ENCODE measurements at regions not wholly inside any gene's neighbourhood (a gene's known extent, or its start where the extent isn't known, plus 50 kb on each side); places are given as distances from the start of the nearest gene placed in this dataset.

- H3K9ac ChIP-seq (ENCODE audit: low read length): no peak overlapping the region
- H3K27ac ChIP-seq (ENCODE audit: low read depth, low read length): no peak overlapping the region
- no peak overlapping the region for H3K4me3 ChIP-seq (ENCODE audit: low read depth in 1 of 2, low read length in 2 of 2)
- H3K4me1 ChIP-seq (ENCODE audit: insufficient read depth, low read length): peaks cover 19% of the 10 kb centered on the region
- H3K9me3 ChIP-seq (ENCODE audit: low read length): no peaks in the 10 kb centered on the region
- no peaks in the 10 kb centered on the region for H3K36me3 ChIP-seq (ENCODE audit: insufficient read depth, low read length)
- no peaks in the 10 kb centered on the region for H3K27me3 ChIP-seq (ENCODE audit: control insufficient read depth in 1 of 2, insufficient read depth in 2 of 2, low read length in 2 of 2)
Measured at GRCh38 chr9:13487071-13487470, 207.6 kb upstream of the MPDZ start.

GRCh38 chr9:13485068-13485596 lies 205.6 kb upstream of the MPDZ start:
- no peaks in the 10 kb centered on the region for H3K27me3 ChIP-seq (ENCODE audit: control insufficient read depth in 1 of 2, insufficient read depth in 2 of 2, low read length in 2 of 2)
- H3K27ac ChIP-seq (ENCODE audit: low read depth, low read length): peak overlapping the region; percentile 46
- H3K9me3 ChIP-seq (ENCODE audit: low read length): no peaks in the 10 kb centered on the region
- no peaks in the 10 kb centered on the region for H3K36me3 ChIP-seq (ENCODE audit: insufficient read depth, low read length)
- no peak overlapping the region for H3K4me3 ChIP-seq (ENCODE audit: low read depth in 1 of 2, low read length in 2 of 2)
- H3K9ac ChIP-seq (ENCODE audit: low read length): no peak overlapping the region
- H3K4me1 ChIP-seq (ENCODE audit: insufficient read depth, low read length): peaks cover 19% of the 10 kb centered on the region

GRCh38 chr9:13484186-13484585 lies 204.7 kb upstream of the MPDZ start:
- Histone ChIP-seq H3K4me1 (ENCODE audit: insufficient read depth, low read length) (peaks cover 19% of the 10 kb centered on the region), H3K27ac (ENCODE audit: low read depth, low read length) (no peak overlapping the region), H3K27me3 (ENCODE audit: control insufficient read depth in 1 of 2, insufficient read depth in 2 of 2, low read length in 2 of 2) (no peaks in the 10 kb centered on the region), H3K9ac (ENCODE audit: low read length) (no peak overlapping the region), H3K4me3 (ENCODE audit: low read depth in 1 of 2, low read length in 2 of 2) (no peak overlapping the region), H3K36me3 (ENCODE audit: insufficient read depth, low read length) (no peaks in the 10 kb centered on the region), H3K9me3 (ENCODE audit: low read length) (no peaks in the 10 kb centered on the region)

GRCh38 chr9:13481274-13481673 lies 201.8 kb upstream of the MPDZ start:
- Histone ChIP-seq H3K4me3 (ENCODE audit: low read depth in 1 of 2, low read length in 2 of 2) (no peak overlapping the region), H3K27me3 (ENCODE audit: control insufficient read depth in 1 of 2, insufficient read depth in 2 of 2, low read length in 2 of 2) (no peaks in the 10 kb centered on the region), H3K27ac (ENCODE audit: low read depth, low read length) (no peak overlapping the region), H3K9ac (ENCODE audit: low read length) (no peak overlapping the region), H3K9me3 (ENCODE audit: low read length) (no peaks in the 10 kb centered on the region), H3K36me3 (ENCODE audit: insufficient read depth, low read length) (no peaks in the 10 kb centered on the region), H3K4me1 (ENCODE audit: insufficient read depth, low read length) (peaks cover 19% of the 10 kb centered on the region)

- Histone ChIP-seq H3K27ac (ENCODE audit: low read depth, low read length) (no peak overlapping the region), H3K27me3 (ENCODE audit: control insufficient read depth in 1 of 2, insufficient read depth in 2 of 2, low read length in 2 of 2) (no peaks in the 10 kb centered on the region), H3K9me3 (ENCODE audit: low read length) (no peaks in the 10 kb centered on the region), H3K4me1 (ENCODE audit: insufficient read depth, low read length) (peaks cover 19% of the 10 kb centered on the region), H3K36me3 (ENCODE audit: insufficient read depth, low read length) (no peaks in the 10 kb centered on the region), H3K9ac (ENCODE audit: low read length) (no peak overlapping the region), H3K4me3 (ENCODE audit: low read depth in 1 of 2, low read length in 2 of 2) (no peak overlapping the region)
Measured at GRCh38 chr9:13480693-13481092, 201.2 kb upstream of the MPDZ start.

- no peak overlapping the region for H3K27ac ChIP-seq (ENCODE audit: low read depth, low read length)
- H3K4me3 ChIP-seq (ENCODE audit: low read depth in 1 of 2, low read length in 2 of 2): no peak overlapping the region
- H3K4me1 ChIP-seq (ENCODE audit: insufficient read depth, low read length): peaks cover 4% of the 10 kb centered on the region
- no peaks in the 10 kb centered on the region for H3K36me3 ChIP-seq (ENCODE audit: insufficient read depth, low read length)
- no peaks in the 10 kb centered on the region for H3K27me3 ChIP-seq (ENCODE audit: control insufficient read depth in 1 of 2, insufficient read depth in 2 of 2, low read length in 2 of 2)
- no peaks in the 10 kb centered on the region for H3K9me3 ChIP-seq (ENCODE audit: low read length)
- H3K9ac ChIP-seq (ENCODE audit: low read length): no peak overlapping the region
Measured at GRCh38 chr9:13479096-13479495, 199.6 kb upstream of the MPDZ start.

- Histone ChIP-seq H3K4me3 (ENCODE audit: low read depth in 1 of 2, low read length in 2 of 2) (no peak overlapping the region), H3K9ac (ENCODE audit: low read length) (no peak overlapping the region), H3K4me1 (ENCODE audit: insufficient read depth, low read length) (no peaks in the 10 kb centered on the region), H3K27ac (ENCODE audit: low read depth, low read length) (no peak overlapping the region), H3K9me3 (ENCODE audit: low read length) (no peaks in the 10 kb centered on the region), H3K27me3 (ENCODE audit: control insufficient read depth in 1 of 2, insufficient read depth in 2 of 2, low read length in 2 of 2) (no peaks in the 10 kb centered on the region), H3K36me3 (ENCODE audit: insufficient read depth, low read length) (no peaks in the 10 kb centered on the region)
Measured at GRCh38 chr9:13478639-13479038, 199.1 kb upstream of the MPDZ start.

- Histone ChIP-seq H3K4me1 (ENCODE audit: insufficient read depth, low read length) (no peaks in the 10 kb centered on the region), H3K27ac (ENCODE audit: low read depth, low read length) (no peak overlapping the region), H3K36me3 (ENCODE audit: insufficient read depth, low read length) (no peaks in the 10 kb centered on the region), H3K27me3 (ENCODE audit: control insufficient read depth in 1 of 2, insufficient read depth in 2 of 2, low read length in 2 of 2) (no peaks in the 10 kb centered on the region), H3K9ac (ENCODE audit: low read length) (no peak overlapping the region), H3K4me3 (ENCODE audit: low read depth in 1 of 2, low read length in 2 of 2) (no peak overlapping the region), H3K9me3 (ENCODE audit: low read length) (no peaks in the 10 kb centered on the region)
Measured at GRCh38 chr9:13478160-13478559, 198.7 kb upstream of the MPDZ start.

- Histone ChIP-seq H3K4me3 (ENCODE audit: low read depth in 1 of 2, low read length in 2 of 2) (no peak overlapping the region), H3K9me3 (ENCODE audit: low read length) (no peaks in the 10 kb centered on the region), H3K9ac (ENCODE audit: low read length) (no peak overlapping the region), H3K27me3 (ENCODE audit: control insufficient read depth in 1 of 2, insufficient read depth in 2 of 2, low read length in 2 of 2) (no peaks in the 10 kb centered on the region), H3K27ac (ENCODE audit: low read depth, low read length) (no peak overlapping the region), H3K4me1 (ENCODE audit: insufficient read depth, low read length) (no peaks in the 10 kb centered on the region), H3K36me3 (ENCODE audit: insufficient read depth, low read length) (no peaks in the 10 kb centered on the region)
Measured at GRCh38 chr9:13470836-13471235, 191.3 kb upstream of the MPDZ start.

GRCh38 chr9:13467157-13467556 lies 187.7 kb upstream of the MPDZ start:
- H3K27me3 ChIP-seq (ENCODE audit: control insufficient read depth in 1 of 2, insufficient read depth in 2 of 2, low read length in 2 of 2): no peaks in the 10 kb centered on the region
- H3K9ac ChIP-seq (ENCODE audit: low read length): no peak overlapping the region
- no peak overlapping the region for H3K4me3 ChIP-seq (ENCODE audit: low read depth in 1 of 2, low read length in 2 of 2)
- no peaks in the 10 kb centered on the region for H3K4me1 ChIP-seq (ENCODE audit: insufficient read depth, low read length)
- no peaks in the 10 kb centered on the region for H3K36me3 ChIP-seq (ENCODE audit: insufficient read depth, low read length)
- no peaks in the 10 kb centered on the region for H3K9me3 ChIP-seq (ENCODE audit: low read length)
- H3K27ac ChIP-seq (ENCODE audit: low read depth, low read length): no peak overlapping the region

- Histone ChIP-seq H3K9ac (ENCODE audit: low read length) (no peak overlapping the region), H3K4me3 (ENCODE audit: low read depth in 1 of 2, low read length in 2 of 2) (no peak overlapping the region), H3K4me1 (ENCODE audit: insufficient read depth, low read length) (peaks cover 8% of the 10 kb centered on the region), H3K36me3 (ENCODE audit: insufficient read depth, low read length) (no peaks in the 10 kb centered on the region), H3K9me3 (ENCODE audit: low read length) (no peaks in the 10 kb centered on the region), H3K27me3 (ENCODE audit: control insufficient read depth in 1 of 2, insufficient read depth in 2 of 2, low read length in 2 of 2) (no peaks in the 10 kb centered on the region), H3K27ac (ENCODE audit: low read depth, low read length) (no peak overlapping the region)
Measured at GRCh38 chr9:13461414-13461991, 182.0 kb upstream of the MPDZ start.

- no peaks in the 10 kb centered on the region for H3K36me3 ChIP-seq (ENCODE audit: insufficient read depth, low read length)
- no peak overlapping the region for H3K4me3 ChIP-seq (ENCODE audit: low read depth in 1 of 2, low read length in 2 of 2)
- H3K9me3 ChIP-seq (ENCODE audit: low read length): no peaks in the 10 kb centered on the region
- H3K9ac ChIP-seq (ENCODE audit: low read length): no peak overlapping the region
- H3K27me3 ChIP-seq (ENCODE audit: control insufficient read depth in 1 of 2, insufficient read depth in 2 of 2, low read length in 2 of 2): no peaks in the 10 kb centered on the region
- H3K27ac ChIP-seq (ENCODE audit: low read depth, low read length): no peak overlapping the region
- peaks cover 8% of the 10 kb centered on the region for H3K4me1 ChIP-seq (ENCODE audit: insufficient read depth, low read length)
Measured at GRCh38 chr9:13459071-13459470, 179.6 kb upstream of the MPDZ start.
